ENCODE measurements at regions not wholly inside any gene's neighbourhood (a gene's known extent, or its start where the extent isn't known, plus 50 kb on each side); places are given as distances from the start of the nearest gene placed in this dataset.
"Not testable (repeated sequence)": the region's sequence is repeated elsewhere in the genome, so short reads cannot be mapped to it uniquely, and the experiment has no call there.

GRCh38 chr10:63848871-63849270 lies 327.7 kb downstream of the REEP3 start:
- not testable (repeated sequence) for DNase-seq (ENCODE audit: low spot score)

GRCh38 chr10:63862860-63863259 lies 341.7 kb downstream of the REEP3 start:
- no peak for DNase-seq (ENCODE audit: low spot score)

- DNase-seq (ENCODE audit: low spot score), result no peak
Observed at GRCh38 chr10:63865210-63865609, 344.0 kb downstream of the REEP3 start.

GRCh38 chr10:63866075-63866746 lies 345.0 kb downstream of the REEP3 start:
- peak; percentile 36 for DNase-seq (ENCODE audit: low spot score)

GRCh38 chr10:63866747-63867140 lies 345.5 kb downstream of the REEP3 start:
- DNase-seq (ENCODE audit: low spot score), result peak; percentile 41

- DNase-seq (ENCODE audit: low spot score), result no peak
Observed at GRCh38 chr10:63878428-63878827, 357.2 kb downstream of the REEP3 start.

- DNase-seq (ENCODE audit: low spot score), result no peak
Observed at GRCh38 chr10:63883861-63884260, 362.7 kb downstream of the REEP3 start.

GRCh38 chr10:63884426-63884825 lies 363.2 kb downstream of the REEP3 start:
- no peak for DNase-seq (ENCODE audit: low spot score)

GRCh38 chr10:63885156-63885555 lies 364.0 kb downstream of the REEP3 start:
- DNase-seq (ENCODE audit: low spot score), result no peak

GRCh38 chr10:63886281-63887022 lies 365.3 kb downstream of the REEP3 start:
- DNase-seq (ENCODE audit: low spot score), result no peak

- DNase-seq (ENCODE audit: low spot score), result peak; percentile 12
Observed at GRCh38 chr10:63887023-63887589, 365.9 kb downstream of the REEP3 start.

- no peak for DNase-seq (ENCODE audit: low spot score)
Observed at GRCh38 chr10:63887600-63888370, 366.6 kb downstream of the REEP3 start.

GRCh38 chr10:63889803-63890202 lies 368.6 kb downstream of the REEP3 start:
- DNase-seq (ENCODE audit: low spot score), result no peak

GRCh38 chr10:63896992-63897391 lies 375.8 kb downstream of the REEP3 start:
- DNase-seq (ENCODE audit: low spot score), result no peak

GRCh38 chr10:63899673-63900300 lies 378.6 kb downstream of the REEP3 start:
- DNase-seq (ENCODE audit: low spot score), result no peak

- no peak for DNase-seq (ENCODE audit: low spot score)
Observed at GRCh38 chr10:63901228-63901627, 380.0 kb downstream of the REEP3 start.

- DNase-seq (ENCODE audit: low spot score), result no peak
Observed at GRCh38 chr10:63901881-63902280, 380.7 kb downstream of the REEP3 start.

GRCh38 chr10:63910806-63911205 lies 389.6 kb downstream of the REEP3 start:
- no peak for DNase-seq (ENCODE audit: low spot score)

GRCh38 chr10:63915240-63915639 lies 394.0 kb downstream of the REEP3 start:
- no peak for DNase-seq (ENCODE audit: low spot score)

- DNase-seq (ENCODE audit: low spot score), result no peak
Observed at GRCh38 chr10:63917363-63917762, 396.2 kb downstream of the REEP3 start.

- DNase-seq (ENCODE audit: low spot score), result no peak
Observed at GRCh38 chr10:63919575-63920279, 398.5 kb downstream of the REEP3 start.
